CD4-positive, alpha-beta T cell treated with Interleukin-21 for 1 hour (primary cell): ENCODE measurements at regions not wholly inside any gene's neighbourhood (a gene's known extent, or its start where the extent isn't known, plus 50 kb on each side); places are given as distances from the start of the nearest gene placed in this dataset.
"Not testable (repeated sequence)": the region's sequence is repeated elsewhere in the genome, so short reads cannot be mapped to it uniquely, and the experiment has no call there.

ENCODE experiments used
- DNase-seq: peaks from one replicate; pipeline ENCODE4 v3.0.0-alpha.2; 2020

GRCh38 chr13:44845281-44846058, 143.8 kb downstream of the NUFIP1 start:
- DNase-seq = not testable (repeated sequence)

- DNase-seq = no peak
Observed at GRCh38 chr13:44844786-44845185, 144.5 kb downstream of the NUFIP1 start.

- no peak for DNase-seq
Observed at GRCh38 chr13:44843403-44843802, 145.9 kb downstream of the NUFIP1 start.

DNA sequence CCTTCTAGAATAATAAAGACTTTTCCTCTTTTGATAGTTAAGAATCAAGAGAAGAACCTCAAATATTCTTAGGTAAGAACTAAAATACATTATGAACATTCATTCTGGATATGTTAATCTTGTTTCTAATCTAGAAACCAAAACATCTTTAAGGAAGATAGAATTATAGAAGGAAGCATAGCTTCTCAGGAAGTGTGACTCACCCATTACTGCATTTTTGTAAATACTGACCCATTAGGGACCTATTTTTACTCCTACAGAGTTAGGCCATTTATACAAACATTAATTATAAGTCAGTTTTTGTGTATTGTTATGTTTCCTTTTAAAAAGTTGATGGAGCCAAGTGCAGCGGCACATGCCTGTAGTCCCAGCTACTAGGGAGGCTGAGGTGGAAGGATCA, 147.1 kb downstream of the NUFIP1 start:
- DNase-seq = no peak

DNA sequence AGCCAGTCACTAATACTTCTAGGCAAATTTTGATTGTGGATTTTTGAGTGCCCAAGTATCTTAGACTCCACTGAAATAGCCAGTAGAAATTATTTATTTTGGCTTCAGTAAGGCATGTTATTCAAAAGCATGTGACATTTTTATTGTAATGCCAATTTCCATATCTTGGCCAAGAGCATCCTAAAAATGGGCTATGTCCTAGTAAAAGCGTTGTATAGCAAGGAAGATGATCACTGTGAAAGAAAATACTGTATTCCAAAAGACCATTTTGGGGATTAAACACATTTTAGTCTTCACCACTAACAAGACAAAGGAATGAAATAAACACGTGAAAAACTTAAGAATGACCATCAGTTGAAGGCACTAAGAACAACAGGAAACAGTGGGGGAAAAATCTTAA, 149.1 kb downstream of the NUFIP1 start:
- no peak for DNase-seq

DNA sequence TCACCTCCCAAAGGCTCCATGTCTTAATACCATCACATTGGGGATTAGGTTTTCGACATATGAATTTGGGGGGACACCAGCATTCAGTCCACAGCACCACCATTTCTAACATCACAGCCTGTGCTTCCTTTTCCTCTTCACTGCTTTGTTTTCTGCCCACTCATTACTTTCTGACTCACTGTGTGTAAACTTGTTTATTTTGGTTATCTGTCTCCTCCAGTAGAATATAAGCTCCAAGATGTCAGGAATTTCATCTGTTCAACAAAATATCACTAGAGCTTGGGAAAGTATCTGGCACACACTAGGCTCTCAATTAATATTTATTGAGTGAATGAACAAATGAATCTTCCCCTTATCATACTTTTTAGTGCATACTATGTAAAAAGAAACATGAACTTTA, 152.0 kb downstream of the NUFIP1 start:
- no peak for DNase-seq

GRCh38 chr13:44834404-44834803, 154.9 kb downstream of the NUFIP1 start:
- no peak for DNase-seq

- DNase-seq = no peak
Observed at GRCh38 chr13:44833626-44834025, 155.6 kb downstream of the NUFIP1 start.

DNA sequence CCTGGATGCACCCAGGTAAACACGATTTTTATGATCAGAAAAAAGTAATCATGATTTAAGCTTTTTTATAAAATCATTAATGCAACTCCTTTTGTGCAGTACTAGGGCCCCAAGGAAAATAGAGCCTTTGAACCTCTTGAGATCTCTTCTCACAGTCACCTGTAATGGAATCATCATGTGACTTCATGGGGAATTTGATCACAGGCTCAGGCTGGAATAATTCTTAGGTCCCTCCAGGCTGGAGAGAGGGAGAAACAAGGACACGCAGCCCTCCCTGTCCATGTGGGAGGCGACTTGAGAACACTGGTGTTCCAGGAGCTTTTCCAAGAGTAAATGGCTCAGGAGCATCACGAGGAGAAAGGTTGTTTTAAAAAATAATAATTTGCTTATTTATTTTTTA, 156.1 kb downstream of the NUFIP1 start:
- no peak for DNase-seq

- no peak for DNase-seq
Observed at GRCh38 chr13:44826591-44827350, 162.5 kb downstream of the NUFIP1 start.

DNA sequence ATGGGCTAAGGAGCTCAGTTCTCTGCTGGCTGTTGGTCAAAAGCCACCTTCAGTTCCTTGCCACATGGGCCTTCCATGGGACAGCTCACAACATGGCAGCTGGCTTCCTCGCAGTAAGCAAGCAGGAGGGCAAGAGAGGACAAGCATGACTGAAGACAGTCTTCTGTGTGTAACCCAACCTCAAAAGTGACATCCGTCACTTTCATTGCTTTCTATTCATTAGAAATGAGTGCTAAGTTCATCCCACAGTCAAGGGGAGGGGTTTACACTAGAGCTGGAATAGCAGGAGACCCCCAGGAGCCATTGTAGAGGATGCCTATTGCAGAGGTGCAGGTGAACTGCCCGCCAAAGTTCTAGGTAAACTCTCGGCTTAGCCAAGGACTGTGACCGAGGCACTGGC, 163.3 kb downstream of the NUFIP1 start:
- no peak for DNase-seq

DNA sequence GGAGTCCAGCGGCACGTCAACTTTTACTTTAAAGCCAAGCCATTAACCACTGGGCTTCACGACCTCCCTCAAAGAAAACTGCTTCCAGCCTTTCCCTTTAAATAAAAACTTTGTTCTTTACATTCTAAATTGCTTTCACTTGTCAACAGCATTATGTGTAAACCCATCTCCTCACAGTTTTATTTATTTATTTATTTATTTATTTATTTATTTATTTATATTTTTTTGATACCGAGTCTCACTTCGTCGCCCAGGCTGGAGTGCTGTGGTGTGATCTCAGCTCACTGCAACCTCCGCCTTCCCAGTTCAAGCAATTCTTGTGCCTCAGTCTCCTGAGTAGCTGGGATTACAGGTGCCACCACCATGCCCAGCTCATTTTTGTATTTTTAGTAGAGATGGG, 165.7 kb downstream of the NUFIP1 start:
- not testable (repeated sequence) for DNase-seq

- no peak for DNase-seq
Observed at GRCh38 chr13:44822291-44822690, 167.0 kb downstream of the NUFIP1 start.

- no peak for DNase-seq
Observed at GRCh38 chr13:44819772-44820171, 169.5 kb downstream of the NUFIP1 start.

GRCh38 chr13:44819245-44819644, 170.0 kb downstream of the NUFIP1 start:
- DNase-seq = no peak

DNA sequence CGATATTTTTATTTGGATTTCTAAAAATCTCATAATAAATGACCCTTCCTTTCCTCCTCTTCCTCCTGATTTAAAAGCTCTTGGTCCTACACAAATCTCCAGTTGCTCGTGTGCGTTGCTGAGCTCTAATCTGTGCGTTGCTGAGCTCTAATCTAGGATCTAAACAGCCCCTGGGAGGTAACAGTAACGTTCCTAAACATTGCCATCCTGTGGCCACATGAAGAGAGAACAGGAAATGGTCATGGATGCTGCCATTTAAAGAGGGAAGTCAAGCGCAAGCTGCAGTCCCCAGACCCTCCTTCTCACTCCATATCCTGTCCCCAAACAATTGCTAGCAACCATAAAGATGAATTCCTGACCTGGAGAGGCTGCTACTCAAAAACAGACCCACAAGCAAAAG, 170.8 kb downstream of the NUFIP1 start:
- no peak for DNase-seq

DNA sequence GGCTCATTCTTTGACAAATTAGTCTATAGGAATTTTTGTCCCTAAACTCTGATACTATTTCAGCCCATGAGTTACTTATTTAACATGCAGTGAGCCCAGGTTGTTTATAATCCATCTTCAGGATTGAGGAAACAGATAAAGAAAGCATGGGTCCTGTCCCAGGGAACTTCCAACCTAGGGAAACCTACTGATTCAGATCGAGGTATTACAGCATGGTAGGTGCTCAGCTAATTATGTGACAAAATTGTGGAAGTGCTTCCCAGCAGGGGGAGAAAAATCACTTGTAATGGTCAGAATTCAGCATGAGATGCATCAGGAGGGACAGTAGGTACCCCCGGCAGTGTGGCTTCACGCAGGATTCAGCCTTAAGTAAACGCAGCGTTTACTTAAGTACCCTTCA, 171.3 kb downstream of the NUFIP1 start:
- no peak for DNase-seq

GRCh38 chr13:44817131-44817671, 172.1 kb downstream of the NUFIP1 start:
- DNase-seq = no peak

GRCh38 chr13:44816701-44817100, 172.6 kb downstream of the NUFIP1 start:
- DNase-seq = no peak

DNA sequence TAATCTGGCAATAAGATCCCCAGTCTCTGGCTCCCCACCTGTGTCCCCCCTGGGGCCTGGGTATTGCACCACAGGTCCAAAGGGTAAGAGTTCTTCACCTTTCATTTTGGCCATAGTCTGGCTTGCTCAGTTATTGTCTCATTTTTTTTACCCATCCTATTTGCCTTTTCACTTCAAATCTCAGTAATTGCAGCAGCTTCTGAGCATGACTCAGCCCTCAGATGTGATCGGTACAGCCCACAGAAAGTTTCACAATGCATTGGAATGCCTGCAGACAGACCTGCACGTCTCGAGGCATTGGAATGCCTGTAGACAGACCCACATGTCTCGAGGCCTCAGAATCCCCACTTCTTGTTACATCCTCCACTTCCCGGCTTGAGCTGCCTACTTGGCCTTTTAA, 173.6 kb downstream of the NUFIP1 start:
- no peak for DNase-seq

DNA sequence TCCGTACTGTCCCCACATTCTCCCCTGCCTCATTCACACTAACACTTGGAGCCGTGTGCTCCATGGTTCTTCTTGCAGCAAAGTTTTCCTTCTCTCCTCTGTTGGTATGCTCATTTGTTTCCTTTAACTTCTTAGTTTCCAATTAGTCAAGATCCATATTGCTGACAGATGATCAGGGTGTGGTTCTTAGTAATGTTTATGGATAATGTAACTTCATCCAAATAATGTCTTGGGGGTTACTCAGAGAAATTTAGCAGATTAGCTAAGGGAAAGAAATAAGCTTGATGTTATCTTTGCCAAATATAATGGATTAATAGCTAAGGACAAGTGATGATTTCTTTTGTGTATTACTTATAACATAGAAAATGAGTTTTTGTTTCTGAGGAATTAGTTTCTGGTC, 174.4 kb downstream of the NUFIP1 start:
- DNase-seq = no peak

DNA sequence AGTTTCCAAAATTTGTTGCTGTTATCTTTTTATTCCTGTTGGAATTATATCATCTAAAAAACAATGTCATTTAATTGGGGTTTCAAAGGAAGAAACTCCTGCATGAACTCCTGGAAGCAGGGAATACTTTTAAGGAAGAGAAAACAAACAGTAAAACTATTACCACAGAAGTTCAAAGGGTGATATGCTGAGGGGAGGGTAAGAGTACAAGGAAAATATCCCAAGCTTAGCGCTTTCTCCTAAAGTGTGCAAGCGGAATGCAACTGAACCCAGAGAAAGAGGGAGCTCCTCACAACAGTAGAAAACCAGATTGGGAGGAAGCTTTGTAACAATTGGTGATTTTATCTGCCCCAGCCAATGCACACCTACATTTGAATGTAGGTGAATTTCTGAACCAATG, 175.1 kb downstream of the NUFIP1 start:
- no peak for DNase-seq

DNA sequence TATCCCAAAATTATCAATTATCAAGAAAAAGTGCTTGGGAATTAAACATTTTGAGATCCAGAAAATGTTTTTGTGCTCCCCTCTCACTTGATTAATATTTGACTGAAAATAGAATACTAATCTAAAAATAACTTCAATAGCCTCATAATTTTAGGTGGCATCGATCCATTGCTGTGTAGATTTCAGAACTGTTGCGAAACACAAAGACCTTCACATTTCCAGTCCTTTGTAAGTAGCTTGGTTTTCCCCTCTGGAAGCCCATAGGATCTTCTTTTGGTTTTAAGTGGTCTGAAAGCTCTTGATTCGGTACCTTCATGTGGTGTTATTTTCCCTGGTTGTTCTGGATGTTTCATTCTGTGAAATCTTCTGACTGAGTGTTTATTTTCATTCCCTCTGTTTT, 176.5 kb downstream of the NUFIP1 start:
- no peak for DNase-seq
